ENCODE measurements at regions not wholly inside any gene's neighbourhood (a gene's known extent, or its start where the extent isn't known, plus 50 kb on each side); places are given as distances from the start of the nearest gene placed in this dataset.
"Not testable (repeated sequence)": the region's sequence is repeated elsewhere in the genome, so short reads cannot be mapped to it uniquely, and the experiment has no call there.

DNA sequence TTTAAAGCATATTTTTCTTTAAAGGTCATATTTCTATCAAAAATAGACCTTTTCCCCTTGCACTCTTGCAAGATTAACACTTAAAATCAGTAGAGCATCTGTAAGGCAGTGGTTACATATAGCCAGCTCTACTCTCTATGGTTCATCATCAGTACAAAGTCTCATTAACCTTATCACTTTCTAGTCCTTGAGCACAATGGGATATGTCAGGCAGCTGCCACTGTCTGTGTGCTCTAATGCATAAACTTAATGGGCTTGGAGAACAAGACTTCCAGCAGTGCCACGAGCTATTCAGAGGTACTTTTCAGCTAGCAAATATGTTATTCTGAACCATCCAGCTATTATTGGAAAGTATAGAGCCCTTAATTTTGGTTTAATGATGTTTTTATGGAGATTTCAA is 393.7 kb downstream of the GASK1B start:
- no peak for DNase-seq (ENCODE audit: low read depth)

DNA sequence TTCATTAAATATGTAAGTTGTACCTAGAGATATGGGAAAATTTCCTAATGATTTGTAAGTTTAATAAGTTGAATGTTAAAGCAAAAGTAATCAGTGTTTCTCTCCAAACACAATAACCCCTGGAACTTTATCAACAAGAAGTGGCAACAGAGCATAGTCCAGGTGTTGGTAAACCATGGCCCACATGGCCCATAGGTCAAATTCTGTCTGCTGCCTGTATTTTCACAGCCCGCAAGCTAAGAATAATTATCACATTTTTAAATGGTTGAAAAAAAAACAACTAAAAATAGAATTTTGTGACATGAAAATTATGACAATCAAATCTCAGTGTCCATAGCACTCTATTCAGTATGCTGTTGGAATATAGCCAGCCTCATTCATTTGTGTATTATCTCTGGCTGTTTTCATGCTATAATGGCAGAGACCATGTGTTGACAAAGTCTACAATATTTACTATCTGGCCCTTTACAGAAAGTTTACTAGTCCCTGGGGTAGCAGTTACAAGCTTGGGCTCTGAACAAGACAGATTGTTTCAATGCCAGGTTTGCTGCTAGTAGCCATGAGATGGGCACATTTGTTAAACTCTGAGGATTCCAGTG is 395.8 kb downstream of the GASK1B start:
- no peak for DNase-seq (ENCODE audit: low read depth)

DNA sequence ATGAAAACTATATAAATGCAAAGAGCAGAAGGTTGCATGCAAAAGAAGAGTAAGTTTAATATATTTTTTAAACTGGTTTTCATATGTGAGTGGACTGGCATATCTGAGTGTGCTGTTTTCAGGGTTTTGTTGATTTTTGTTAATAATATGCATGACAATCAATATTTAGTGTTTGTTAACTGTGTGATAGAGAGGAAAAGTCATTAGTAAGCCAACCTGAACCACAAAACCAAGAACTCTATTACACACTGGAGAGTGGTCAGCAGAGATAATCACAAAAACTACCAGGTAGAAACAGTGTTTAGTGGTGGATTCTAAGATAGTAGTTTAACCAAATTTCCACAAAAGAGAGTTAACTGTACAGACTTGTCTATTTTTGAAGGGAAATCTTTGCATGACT is 396.9 kb downstream of the GASK1B start:
- no peak for DNase-seq (ENCODE audit: low read depth)

GRCh38 chr4:157772907-157773306 is 399.9 kb downstream of the GASK1B start:
- no peak for DNase-seq (ENCODE audit: low read depth)

GRCh38 chr4:157768419-157768818 is 404.4 kb downstream of the GASK1B start:
- no peak for DNase-seq (ENCODE audit: low read depth)

DNA sequence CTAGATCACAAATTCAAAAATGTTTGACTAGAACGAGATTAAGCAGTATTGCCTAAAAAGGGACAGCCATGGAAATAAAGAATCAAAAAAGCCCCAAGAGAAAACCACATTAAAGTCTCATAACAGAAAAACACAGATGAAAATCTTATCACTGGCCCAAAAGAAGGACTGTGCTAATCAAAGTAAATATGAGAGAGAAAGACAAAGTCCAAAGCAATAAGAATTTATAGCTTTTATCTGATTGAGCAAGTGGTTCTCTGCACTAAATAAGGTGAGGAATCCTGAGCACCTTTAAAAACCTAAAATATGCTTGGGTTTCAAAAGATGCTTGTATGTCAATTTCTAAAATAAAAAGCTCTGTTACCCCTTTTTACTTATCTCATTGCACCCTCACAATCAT is 409.3 kb downstream of the GASK1B start:
- no peak for DNase-seq (ENCODE audit: low read depth)

DNA sequence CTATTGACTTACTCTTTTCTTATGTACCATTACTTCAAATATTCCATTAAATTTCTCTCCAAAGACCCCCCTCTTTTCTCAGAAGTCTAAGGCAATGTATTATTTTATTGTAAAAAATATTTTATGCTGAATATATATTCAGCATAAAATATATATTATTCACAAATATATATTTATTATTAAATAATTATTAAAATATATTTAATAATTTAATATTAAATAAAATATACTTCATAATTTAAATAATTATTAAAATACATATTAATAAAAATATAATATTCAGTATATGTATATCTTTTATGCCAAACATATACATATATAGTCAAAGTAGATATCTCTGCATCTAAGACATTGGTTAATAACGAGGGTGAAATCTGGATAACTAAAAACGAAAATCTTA is 418.4 kb downstream of the GASK1B start:
- DNase-seq (ENCODE audit: low read depth) = no peak

DNA sequence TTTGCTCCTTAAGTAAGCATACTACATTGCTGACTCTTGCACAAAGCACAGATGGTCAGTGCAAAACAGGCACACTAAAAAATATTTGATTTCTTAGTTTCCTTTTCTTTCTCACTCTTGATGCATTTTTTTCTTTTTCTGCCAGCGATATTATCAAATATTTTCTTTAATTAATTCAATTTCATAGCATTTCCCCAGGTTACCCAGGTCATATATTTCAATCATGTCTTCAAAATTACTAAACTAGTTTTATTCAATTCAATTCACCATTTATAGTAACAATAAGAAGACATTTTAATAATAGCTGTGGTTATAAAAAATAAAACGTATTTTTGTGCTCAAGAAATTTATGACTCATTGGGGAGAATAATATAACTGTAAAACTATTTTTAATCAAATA is 421.2 kb downstream of the GASK1B start:
- no peak for DNase-seq (ENCODE audit: low read depth)

DNA sequence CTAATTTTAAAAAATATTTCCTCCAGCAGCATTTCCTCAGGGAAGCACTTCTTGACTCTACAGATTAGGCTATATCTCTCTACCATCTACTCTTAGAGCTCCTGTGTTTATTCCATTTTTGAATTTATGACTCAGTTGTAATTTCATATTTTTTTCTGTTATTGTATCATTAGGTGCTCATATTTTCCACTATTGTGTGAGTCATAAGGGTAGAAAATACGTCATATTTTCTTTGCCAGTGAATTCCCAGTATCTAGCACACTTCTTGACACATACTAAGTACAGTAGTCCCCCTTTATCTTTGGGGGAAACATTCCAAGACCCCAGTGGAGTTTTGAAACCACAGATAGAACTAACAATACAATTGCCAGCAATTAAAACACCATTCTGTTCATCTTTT is 431.2 kb downstream of the GASK1B start:
- DNase-seq (ENCODE audit: low read depth) = no peak

DNA sequence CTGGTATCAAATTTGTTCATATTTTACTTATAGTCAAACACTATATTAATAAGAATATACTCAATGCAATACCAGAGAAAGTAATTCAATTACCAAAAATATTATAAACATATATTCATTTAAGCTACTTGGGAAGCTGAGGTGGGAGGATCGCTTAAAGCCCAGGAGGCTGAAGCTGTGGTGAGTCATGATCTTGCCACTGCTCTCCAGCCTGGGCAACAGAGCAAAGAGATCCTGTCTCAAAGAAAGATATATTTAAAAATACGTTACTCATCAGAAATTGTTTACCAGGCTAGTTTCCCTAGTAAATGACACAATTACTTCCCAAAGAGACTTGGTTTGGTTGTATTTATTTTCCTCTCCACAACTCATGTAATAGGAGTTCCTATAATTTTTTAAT is 433.6 kb downstream of the GASK1B start:
- no peak for DNase-seq (ENCODE audit: low read depth)

DNA sequence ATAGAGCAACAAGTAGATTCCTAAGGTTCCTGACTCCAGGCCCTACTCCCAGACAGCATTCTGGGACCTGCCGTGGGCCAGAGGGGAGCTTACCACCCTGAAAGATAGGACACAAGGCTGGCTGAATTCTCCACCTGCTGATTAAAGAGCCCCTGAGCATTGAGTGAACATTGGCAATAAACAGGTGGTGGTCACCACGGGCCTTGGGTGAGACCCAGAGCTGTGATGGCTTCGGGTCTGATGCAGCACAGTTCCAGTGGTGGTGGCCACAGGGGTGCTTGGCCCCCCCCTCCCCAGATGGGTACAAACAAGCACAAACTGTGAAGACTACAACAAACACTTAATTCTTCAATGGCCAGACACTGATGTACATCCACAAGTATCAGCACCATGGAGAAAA is 444.6 kb downstream of the GASK1B start:
- no peak for DNase-seq (ENCODE audit: low read depth)

DNA sequence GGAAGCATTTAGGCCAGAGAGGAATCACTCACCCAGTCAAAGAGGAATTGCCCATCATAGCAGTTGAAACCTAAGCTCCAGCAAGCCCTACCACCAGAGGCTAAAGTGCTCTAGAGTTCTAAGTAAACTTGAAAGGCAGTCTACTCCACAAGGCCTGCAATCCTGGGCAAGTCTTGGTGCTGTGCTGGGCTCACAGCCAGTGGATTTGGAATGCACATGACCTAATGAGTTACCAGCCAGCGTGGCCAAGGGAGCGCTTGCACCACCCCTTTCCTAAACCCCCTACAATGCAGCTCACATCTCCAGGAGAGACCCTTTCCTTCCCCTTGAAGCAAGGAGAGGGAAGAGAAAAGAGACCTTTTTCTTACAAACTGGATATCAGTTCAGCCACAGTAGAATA is 445.7 kb downstream of the GASK1B start:
- no peak for DNase-seq (ENCODE audit: low read depth)

- no peak for DNase-seq (ENCODE audit: low read depth)
These were observed 450.7 kb downstream of the GASK1B start for GRCh38 chr4:157722146-157722545.

DNA sequence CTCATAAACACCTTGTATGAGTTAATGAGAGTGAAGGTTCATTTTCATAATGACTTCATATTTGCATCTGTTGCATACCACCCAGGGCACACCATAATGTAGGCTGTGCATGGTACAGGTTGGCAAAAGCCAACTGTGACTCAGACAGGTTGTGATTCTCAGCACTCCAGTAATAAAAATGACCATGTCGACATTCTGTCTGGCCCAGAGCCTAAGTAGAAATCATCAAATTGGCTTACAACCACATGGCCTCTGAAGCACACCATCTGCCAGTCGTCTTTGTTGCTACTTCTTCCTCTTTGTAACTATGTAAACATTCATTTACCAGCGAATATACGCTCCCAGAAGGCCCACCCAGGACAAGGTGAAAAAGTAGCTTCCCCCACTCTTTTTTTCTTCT is 459.5 kb downstream of the GASK1B start:
- no peak for DNase-seq (ENCODE audit: low read depth)

- DNase-seq (ENCODE audit: low read depth) = no peak
These were observed 466.7 kb downstream of the GASK1B start for GRCh38 chr4:157706155-157706554.

GRCh38 chr4:157702831-157703230 is 470.0 kb downstream of the GASK1B start:
- no peak for DNase-seq (ENCODE audit: low read depth)

GRCh38 chr4:157701695-157701994 is 471.2 kb downstream of the GASK1B start:
- no peak for DNase-seq (ENCODE audit: low read depth)

DNA sequence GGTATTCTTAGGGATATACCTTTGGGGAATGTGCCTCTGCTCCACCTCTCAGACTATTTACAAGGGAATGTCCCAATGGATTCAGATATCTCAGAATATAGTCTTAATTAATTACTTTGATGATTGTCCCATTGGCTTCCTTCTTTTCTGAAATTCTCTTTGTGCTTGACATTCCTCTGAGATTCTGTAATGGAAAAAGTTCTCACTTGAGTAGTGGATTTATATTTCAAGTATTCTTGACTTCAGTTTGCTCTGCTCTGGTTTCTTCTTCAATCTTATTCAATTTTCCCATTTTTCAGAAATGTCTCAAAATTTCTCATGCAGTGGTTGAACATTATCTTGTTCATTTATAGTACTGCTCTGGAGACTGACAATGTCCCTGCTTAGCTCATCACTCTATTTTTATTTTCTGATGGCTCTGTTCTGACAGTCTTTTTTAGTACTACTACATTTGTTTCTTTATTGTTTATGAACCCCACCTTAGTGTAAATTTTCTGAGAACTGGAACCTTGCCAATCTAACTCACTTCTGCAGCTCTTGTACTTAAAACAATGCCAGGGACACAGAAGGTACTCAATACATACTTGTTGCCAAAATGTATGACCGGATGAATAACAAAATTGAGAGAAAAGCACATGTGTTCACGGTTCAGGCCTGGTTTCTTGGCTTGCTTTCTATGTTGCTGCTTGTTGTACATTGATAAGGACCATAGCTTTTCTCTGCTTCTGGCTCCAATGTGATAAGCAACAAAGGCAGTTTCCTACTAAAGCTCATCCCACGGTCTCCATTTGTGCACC is 471.7 kb downstream of the GASK1B start:
- no peak for DNase-seq (ENCODE audit: low read depth)

- no peak for DNase-seq (ENCODE audit: low read depth)
These were observed 468.9 kb downstream of the GRIA2 start for GRCh38 chr4:157689476-157689875.

GRCh38 chr4:157687971-157688370 is 467.4 kb downstream of the GRIA2 start:
- no peak for DNase-seq (ENCODE audit: low read depth)

- DNase-seq (ENCODE audit: low read depth) = not testable (repeated sequence)
These were observed 458.8 kb downstream of the GRIA2 start for GRCh38 chr4:157679326-157679725.

DNA sequence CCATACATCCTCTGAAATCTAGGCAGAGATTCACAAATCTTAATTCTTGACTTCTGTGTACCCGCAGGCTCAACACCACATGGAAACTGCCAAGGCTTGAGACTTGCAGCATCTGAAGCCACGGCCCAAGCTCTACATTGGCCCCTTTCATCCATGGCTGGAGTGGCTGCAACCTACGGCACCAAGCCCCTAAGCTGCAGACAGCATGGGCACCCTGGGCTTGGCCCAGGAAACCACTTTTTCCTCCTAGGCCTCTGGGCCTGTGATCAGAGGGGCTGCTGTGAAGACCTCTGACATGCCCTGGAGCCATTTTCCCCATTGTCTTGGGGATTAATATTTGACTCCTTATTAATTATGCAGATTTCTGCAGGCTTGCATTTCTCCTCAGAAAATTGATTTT is 457.9 kb downstream of the GRIA2 start:
- DNase-seq (ENCODE audit: low read depth) = no peak

- DNase-seq (ENCODE audit: low read depth) = no peak
These were observed 454.2 kb downstream of the GRIA2 start for GRCh38 chr4:157674699-157675098.

DNA sequence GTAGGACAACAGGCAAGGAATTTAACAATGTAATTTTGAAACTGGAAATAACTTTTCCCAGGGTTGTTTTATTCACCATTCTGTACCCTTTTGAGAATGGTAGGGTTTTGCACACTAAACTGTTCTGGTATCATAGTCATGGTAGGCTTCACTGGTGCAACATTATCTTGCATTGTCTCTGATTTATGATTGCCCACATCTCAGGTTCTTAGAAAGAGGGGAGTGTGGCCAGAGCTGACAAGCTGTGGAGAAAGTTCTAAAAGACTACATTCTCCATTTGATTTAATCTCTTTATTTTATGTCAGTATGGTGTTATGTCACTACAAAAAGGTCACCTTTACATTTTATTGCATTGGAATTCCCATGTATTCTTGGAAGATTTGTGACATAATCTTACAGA is 447.3 kb downstream of the GRIA2 start:
- DNase-seq (ENCODE audit: low read depth) = no peak

Data from stimulated activated CD8-positive, alpha-beta memory T cell treated with anti-CD3 and anti-CD28 coated beads, Interleukin-4, amount 100 ng/mL, for 24 hours (primary cell).